HG03108 (cell line): ENCODE measurements at regions not wholly inside any gene's neighbourhood (a gene's known extent, or its start where the extent isn't known, plus 50 kb on each side); places are given as distances from the start of the nearest gene placed in this dataset.

ENCODE experiments used
- ATAC-seq: cut with Tn5 transposase; IDR thresholded peaks from one replicate; pipeline ENCODE4 v1.9.1; 2021; ENCODE audit warnings: moderate library complexity; ENCODE audit not compliant: unreplicated experiment

DNA sequence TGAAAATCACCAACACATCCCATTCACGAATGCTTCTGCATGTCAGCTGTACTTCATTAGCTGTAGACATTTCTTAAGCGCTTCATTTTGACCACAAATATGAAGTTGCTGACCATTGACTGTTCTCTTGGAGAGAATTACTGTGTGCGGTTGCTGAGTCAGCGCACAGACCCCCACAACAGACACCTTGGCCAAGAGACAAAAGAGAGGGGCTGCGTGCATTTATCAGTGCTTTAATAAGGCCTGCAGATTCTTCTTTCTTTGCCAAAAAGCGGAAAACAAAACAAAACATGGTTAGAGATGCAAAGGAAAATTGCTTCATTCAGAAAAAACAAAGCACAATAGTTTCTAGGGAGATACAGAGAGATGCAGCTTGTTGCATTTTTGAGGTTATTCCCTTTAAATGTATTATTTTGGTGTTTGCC, 174.7 kb downstream of the ACKR3 start:
- no peak for ATAC-seq

- no peak for ATAC-seq
These were observed 175.1 kb downstream of the ACKR3 start for GRCh38 chr2:236744716-236745115.

DNA sequence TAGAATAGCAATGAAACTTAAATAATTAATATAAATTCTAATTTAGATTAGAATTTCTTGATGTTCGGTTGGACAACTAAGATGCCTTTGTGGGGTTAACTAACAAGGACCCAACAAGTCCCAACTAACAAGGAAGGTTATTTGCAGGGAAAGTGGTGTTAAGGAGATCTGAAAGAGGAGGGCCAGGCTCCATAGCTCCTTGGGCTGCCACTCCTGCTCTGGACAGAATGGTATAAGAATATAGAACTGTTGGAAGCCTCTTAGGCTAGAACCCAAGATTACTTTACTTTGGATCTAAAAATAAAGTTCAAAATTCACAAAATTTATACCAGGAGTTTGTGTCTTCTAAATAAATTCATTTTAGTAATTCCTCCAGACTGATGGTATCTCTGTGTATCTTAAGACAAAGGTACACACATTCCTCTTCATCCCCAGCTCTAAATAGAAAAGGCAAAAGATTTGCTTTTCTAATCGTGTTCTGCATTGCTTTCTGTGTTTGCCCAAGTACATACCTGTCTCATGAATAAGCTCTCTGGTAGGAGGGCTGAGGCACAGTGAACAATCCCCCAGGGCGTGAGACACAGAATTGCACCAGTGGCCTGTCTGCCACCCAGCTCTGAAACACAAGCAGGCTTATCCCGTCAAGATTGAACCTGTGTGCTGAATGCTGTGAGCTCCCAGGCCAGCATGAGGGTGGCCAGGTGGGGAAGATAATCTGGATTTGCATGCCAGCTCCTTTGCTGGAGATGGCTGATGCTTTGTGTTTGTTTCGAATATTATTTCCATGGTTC, 176.0 kb downstream of the ACKR3 start:
- no peak for ATAC-seq

DNA sequence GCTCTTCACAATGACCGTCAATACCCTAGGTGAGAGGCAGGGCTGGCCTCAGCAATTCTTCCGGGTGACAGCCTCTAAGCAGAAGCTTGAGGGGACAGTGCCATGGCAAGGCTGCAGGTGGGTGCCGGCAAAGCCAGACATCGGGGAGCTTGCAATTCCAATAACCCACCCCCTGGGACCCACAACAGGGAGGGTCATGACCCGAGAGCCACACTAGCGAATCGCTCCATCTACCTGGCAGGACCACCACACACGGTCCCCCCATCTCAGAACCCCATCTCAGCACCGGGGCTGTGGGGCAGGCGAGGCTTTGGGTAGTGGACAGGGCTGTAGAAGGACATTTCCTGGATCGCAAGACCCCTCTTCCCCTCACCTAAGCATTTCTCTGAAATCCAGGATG, 177.2 kb downstream of the ACKR3 start:
- no peak for ATAC-seq

DNA sequence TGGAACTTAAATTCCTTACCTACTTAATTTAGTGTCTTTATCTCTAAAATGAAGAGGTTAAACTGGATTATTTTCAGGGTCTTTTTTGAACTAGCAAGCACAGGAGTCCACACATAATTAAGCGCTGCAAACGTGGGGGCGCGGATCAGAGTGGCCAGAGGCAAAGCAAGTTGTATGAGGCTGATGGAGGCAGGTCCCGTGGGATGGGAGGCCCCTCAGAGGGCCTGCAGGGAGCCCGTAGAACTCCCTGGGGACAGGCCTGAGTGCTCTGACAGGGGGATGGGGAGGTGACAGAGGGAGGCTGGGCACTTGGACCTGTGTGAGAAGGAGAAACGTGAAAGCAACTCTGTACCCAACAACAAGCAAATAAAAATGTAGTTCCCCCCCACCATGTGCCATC, 177.8 kb downstream of the ACKR3 start:
- no peak for ATAC-seq

- no peak for ATAC-seq
These were observed 178.3 kb downstream of the ACKR3 start for GRCh38 chr2:236747925-236748324.

DNA sequence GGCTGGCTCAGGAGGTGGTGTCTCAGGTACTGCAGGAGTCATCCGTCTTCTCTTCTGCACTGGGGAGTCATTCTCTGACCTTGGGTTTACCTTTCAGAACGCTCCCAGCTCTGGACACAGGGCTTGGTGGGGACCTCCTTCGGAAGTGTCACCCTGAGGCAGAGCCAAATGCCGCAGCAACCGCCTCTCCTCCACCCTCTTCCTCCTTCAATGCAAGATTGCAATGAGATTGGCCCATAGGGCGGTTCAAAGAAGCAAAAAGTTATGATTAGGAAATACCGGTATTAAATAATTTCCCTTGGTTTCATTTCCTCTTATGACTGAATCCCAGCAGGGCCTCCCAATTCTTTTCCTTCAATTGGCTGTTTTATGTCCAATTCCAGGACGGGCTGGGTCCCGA, 178.8 kb downstream of the ACKR3 start:
- ATAC-seq, result no peak

DNA sequence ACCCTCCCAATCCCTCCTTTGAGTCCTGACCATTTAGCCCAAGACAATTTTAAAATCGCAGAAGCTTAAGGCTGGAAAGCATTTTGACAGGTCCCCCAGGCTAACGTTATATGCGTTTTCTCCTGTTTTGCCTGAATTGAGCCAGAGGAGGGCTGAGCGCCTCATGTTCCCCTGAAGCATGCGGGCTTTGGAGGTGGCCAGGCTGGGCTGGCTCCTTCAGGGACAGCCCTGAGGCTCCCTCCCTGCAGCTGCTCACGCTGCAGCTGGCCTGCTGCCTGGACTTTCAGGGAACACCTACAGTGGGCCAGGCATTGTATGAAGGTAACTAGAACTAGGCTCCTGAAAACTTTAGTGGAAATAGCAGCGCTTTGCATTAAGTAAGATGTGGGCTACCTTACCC, 179.2 kb downstream of the ACKR3 start:
- ATAC-seq, result no peak

GRCh38 chr2:236749346-236749745, 179.7 kb downstream of the ACKR3 start:
- ATAC-seq, result no peak

GRCh38 chr2:236752096-236752495, 182.5 kb downstream of the ACKR3 start:
- ATAC-seq, result no peak

DNA sequence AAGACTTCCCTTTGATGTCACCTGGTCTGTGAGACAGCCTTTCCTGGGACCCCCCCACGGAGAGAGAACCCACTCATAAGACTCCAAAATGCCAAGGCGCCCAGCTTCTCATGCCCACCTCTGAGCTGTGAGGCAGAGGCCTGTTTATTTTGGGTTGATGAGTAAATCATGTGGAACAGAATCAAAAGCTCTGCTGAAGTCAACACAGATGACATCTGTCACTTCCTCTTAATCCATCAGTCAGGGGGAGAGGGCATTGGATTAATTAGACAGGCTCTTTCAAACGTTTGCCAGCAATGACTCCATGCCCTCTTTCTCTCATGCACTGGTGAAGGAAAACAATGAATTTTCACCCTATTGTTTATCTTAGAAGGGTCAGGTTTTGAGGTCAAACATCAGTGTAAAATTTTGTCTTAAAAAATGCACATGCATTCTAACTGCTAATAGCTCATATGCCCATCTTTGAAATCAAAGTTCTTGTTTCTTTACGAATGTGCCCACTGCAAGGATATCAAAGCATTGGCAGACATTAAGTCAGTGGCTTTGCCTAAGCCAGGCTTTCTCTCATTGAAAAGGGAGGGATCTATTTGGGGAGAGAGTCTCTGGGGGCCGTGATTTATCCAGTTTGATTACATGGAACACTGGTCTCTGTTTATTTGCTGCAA, 184.1 kb downstream of the ACKR3 start:
- no peak for ATAC-seq

GRCh38 chr2:236754271-236754944, 184.8 kb downstream of the ACKR3 start:
- no peak for ATAC-seq

GRCh38 chr2:236755278-236755840, 185.7 kb downstream of the ACKR3 start:
- ATAC-seq, result no peak

- no peak for ATAC-seq
These were observed 188.8 kb downstream of the ACKR3 start for GRCh38 chr2:236758406-236758805.

GRCh38 chr2:236760246-236760645, 190.6 kb downstream of the ACKR3 start:
- no peak for ATAC-seq

- ATAC-seq, result no peak
These were observed 191.7 kb downstream of the ACKR3 start for GRCh38 chr2:236761358-236761757.

DNA sequence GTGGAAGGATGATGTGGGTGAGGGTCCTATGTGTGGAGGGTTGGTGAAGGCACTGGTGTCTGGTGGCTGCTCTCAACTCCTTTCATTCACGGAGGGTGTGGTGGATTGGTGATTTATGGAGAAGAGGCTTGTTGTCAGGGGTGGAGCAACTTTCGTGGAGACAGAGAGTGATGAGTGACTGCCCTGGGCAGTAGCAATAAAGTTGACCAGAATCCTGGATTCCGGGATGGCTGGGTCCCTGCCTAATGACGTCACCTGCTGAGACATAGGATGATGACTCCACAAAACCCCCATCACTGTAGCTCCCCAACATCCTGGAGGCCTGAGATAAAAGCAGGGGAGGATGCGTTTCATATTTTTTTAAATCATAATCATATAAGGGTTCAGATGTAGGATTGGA, 193.0 kb downstream of the ACKR3 start:
- ATAC-seq, result no peak

DNA sequence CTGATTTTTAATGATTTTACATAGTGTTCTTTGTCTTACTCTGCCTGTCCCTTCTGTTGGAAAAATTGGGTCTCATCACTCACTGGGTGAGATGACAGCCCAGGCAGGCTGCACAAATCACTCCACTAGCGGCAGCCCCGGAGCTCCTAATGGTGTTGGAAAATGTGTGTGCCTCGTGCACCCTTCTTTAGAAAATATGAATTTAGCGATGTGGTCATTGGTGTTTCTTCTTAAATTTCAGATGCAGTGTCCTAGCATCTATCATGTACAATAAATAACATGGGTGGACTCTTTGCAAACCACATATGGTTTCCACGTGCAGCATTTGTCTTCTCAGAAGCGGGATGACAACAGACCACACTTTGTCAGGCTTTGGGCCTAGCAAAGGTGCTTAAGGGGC, 194.2 kb downstream of the ACKR3 start:
- ATAC-seq, result no peak

DNA sequence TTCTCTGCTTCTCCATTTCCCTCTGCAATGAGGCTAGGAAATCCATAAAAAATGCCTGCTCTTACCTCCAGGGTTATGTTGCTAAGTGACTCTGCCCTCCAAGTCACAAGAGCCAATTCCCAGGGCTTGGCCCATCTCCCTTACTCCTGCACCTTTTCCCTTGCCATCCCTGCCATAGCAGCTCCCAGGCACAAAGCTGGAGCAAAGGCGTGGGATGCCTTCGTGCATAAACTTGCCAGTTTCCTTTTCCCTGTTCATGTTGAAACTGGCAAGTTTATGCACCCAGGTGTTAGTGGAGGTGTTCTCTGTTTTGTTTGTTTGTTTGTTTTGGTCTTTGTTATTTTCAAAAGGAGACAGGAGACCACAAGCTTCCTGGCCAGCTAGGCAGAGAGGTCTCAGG, 195.1 kb downstream of the ACKR3 start:
- no peak for ATAC-seq

DNA sequence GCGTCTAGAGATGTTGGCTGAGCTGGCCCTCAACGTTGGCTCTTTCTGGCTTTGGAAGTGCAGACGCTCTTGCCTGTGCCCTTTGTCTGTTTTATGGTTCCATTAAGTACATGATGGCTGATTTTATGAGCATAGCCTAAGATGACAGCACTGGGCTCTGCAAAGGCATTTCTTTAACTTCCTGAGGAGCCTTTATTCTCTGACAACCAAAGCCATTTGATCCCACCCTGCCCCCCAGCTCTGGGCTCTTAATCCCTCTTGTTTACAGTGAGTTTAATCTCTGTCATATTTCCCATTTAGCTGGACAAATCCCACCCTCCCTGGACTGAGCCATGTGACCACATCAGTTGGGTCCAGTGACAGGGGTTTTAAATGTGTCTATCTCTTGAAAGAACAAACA, 195.9 kb downstream of the ACKR3 start:
- ATAC-seq, result no peak

DNA sequence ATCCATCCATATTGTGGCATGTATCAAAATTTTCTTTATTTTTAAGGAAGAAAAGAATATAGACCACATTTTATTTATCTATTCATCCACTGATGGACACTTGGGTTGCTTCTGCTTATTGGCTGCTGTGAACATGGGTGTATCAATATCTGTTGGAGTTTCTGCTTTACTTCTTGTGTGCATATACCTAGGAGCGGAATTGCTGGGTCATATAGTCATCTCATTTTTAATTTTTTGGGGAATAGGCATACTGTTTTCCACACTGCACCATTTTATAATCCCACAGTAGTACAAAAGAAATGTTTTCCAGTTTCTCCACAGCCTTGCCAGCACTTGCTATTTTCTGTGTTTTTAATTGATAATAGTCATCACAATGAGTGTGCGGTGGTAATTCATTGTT, 197.2 kb downstream of the ACKR3 start:
- no peak for ATAC-seq

DNA sequence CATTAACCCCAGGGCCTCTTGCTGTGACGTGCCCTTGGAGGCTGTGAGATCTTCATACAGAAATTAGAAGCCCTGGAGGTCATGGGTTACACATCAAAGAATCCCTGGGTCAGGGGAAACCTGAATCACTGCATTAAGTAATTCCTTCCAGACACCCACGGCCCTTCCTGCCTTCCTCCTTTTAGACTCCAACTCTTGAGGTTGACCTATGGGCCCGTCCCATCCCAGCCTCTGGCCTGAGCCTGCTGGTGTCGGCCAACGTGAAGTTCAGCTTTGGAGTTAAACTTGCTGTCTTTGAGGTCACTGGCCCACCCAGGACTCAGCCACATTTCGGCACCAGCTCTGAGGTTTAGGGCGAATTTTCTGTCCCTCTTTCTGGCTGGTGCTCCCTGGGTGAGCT, 198.3 kb downstream of the ACKR3 start:
- ATAC-seq, result no peak
